Stimulated activated CD8-positive, alpha-beta memory T cell treated with anti-CD3 and anti-CD28 coated beads, Interleukin-12 subunit alpha, Interleukin-12 subunit beta, amount 100 ng/mL, for 24 hours (primary cell): ENCODE measurements at regions not wholly inside any gene's neighbourhood (a gene's known extent, or its start where the extent isn't known, plus 50 kb on each side); places are given as distances from the start of the nearest gene placed in this dataset.
"Not testable (repeated sequence)": the region's sequence is repeated elsewhere in the genome, so short reads cannot be mapped to it uniquely, and the experiment has no call there.

Experiments
- DNase-seq: peaks from one replicate; pipeline ENCODE4 v3.0.0-alpha.2; 2020; ENCODE audit errors: extremely low read depth

- no peak for DNase-seq
These were observed 131.0 kb downstream of the SMIM20 start for GRCh38 chr4:26044983-26045382.

GRCh38 chr4:26047795-26048194, 133.8 kb downstream of the SMIM20 start:
- DNase-seq: no peak

DNA sequence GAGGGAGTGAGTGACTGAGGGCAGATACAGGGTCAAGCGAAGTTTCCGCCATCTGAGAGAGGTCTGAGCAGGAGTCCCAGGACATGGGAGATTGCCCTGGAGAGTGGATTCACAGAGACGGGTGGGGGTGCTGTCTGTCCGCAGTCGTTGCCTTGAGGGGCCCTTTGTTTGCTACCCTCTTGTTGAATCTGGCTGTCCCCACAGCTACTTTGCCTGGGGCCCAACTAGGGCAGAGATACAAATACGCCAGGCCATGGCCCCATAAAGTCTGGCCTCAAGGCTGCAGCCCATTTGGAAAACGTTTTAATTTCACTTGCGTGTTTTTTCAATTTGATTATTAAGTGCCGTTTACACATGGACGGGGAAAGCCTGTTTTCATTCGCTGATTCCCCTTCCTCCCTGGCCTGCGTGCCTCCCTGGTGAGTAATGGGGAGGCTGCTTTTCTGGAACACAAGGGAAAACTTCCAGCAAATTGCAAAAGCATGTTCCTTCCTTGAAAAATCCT, 134.4 kb downstream of the SMIM20 start:
- no peak for DNase-seq

GRCh38 chr4:26048950-26049349, 134.9 kb downstream of the SMIM20 start:
- DNase-seq: no peak

GRCh38 chr4:26049447-26049846, 135.4 kb downstream of the SMIM20 start:
- no peak for DNase-seq

DNA sequence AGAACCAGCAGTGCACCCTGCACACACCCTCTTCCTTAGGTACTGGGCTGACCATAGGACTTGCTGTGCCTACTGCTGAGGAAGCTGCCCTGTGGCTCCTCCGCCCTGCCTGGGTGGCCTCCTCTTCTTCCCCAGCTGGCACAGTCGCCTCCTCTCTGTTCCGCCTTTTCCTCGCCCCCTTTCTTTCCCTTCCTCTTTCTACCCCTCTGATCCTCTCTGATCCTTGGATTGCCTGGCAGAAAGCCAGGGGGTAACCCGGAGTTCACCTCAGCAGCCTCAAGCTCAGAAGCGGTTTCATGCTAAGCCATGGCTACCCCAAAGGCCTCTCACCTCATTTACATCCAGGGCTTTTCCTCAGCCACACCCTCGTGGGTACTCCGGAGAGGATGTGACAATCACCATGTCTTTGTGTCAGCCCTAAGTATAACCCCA, 136.2 kb downstream of the SMIM20 start:
- DNase-seq: no peak

- DNase-seq: no peak
These were observed 136.7 kb downstream of the SMIM20 start for GRCh38 chr4:26050671-26051070.

DNA sequence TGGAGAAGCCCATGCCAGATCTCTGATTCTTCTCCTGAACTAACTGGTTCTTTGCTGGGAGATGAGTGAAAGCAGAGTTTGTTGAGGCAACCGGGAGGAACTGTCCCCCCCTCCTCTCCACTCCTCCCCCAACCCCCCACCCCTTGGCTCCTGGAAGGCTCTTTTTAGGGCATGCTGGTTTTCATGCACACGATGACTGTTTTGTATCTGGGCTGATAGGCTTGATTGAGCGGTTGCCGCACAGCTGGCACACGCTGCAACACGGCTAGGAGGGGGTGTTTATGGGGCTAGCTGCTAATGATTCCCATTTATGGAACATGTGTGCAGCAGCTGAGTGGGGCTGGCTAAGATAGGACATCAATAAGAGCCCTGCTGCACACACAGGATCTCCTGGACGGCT, 137.2 kb downstream of the SMIM20 start:
- DNase-seq: no peak

GRCh38 chr4:26052663-26053541, 138.9 kb downstream of the SMIM20 start:
- no peak for DNase-seq

DNA sequence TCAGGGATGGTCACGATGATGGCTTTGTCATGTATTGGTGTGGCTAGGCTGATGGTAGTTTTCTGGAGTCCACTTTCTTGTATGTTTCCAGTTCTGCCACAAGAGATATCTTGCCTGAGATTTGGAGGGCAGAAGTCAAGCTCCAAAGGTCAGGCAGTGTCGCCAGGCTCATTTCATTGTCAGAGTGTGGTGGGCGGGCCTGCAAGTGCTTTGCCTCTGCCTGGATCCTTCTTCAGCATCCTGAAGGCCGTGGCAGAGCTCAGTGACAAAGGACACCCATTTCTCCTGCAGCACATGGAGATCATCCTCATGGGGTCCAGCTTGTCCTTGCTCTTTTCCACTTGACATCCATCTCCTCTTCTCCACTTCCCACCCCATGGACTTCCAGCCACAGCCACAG, 139.7 kb downstream of the SMIM20 start:
- no peak for DNase-seq

GRCh38 chr4:26055855-26056254, 141.8 kb downstream of the SMIM20 start:
- no peak for DNase-seq

DNA sequence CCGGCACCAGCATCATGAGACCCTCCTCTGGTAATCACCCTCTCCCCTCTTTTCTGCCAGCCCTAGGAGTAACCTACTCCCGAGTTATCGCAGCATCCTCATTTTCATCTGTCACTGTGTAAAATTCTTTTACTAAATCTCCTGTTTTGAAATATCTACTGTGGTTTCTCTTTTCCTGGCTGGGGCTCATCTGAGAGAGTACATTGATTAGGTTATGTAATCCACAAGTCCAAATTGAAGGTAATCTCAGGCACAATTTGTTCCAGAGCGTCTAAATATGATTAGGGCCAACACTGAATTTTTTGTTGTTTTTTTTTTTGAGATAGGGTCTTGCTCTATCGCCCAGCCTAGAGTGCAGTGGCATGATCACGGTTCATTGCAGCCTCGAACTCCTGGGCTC, 142.4 kb downstream of the SMIM20 start:
- no peak for DNase-seq

DNA sequence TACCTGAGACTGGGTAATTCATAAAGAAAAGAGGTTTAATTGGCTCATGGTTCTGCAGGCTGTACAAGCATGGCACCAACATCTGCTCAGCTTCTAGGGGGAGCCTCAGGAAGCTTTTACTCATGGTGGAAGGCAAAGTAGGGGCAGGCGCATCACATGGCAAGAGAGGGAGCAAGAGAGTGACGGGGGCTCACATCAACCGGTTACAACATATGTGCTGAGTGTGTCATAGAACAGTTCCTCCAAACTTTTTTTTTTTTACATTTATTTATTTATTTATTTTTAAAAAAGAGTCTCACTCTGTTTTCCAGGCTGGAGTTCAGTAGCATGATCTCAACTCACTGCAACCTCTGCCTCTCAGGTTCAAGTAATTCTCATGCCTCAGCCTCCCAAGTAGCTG, 143.8 kb downstream of the SMIM20 start:
- DNase-seq: not testable (repeated sequence)

GRCh38 chr4:26058537-26058936, 144.5 kb downstream of the SMIM20 start:
- no peak for DNase-seq

DNA sequence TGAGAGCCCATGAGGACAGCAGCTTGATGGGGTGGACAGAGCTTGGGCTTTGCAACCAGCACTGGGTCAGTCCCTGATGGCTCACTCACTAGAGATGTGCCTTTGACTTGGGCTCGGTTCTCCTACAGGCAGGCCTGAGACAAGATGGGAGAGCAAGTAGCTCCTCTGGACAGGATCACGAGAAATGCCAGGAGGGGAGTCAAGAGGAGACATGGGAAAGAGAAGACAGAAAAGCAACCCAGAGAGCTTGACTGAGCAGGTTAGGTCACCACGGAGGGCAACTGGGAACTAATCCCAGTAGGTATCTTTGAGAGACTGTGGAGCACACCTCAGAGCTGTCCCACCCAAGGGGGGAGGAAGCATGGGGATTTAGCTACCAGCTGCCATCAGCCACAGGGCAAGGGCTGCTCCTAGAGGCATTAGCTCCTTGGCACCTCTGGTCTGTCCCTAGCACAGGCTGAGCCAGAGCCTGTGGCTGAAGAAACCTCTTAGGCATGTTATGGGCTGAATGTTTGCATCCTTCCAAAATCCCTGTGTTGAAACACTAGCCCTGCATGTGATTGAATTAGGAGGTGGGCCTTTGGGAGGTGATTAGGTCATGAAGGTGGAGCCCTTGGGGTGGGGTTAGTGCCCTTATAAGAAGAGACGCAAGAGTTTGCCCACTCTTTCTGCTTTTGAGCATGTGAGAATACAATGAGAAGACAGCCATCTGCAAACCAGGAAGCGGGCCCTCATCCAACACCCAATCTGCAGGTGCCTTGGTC, 145.6 kb downstream of the SMIM20 start:
- DNase-seq: no peak

- DNase-seq: no peak
These were observed 146.3 kb downstream of the SMIM20 start for GRCh38 chr4:26060286-26060685.

DNA sequence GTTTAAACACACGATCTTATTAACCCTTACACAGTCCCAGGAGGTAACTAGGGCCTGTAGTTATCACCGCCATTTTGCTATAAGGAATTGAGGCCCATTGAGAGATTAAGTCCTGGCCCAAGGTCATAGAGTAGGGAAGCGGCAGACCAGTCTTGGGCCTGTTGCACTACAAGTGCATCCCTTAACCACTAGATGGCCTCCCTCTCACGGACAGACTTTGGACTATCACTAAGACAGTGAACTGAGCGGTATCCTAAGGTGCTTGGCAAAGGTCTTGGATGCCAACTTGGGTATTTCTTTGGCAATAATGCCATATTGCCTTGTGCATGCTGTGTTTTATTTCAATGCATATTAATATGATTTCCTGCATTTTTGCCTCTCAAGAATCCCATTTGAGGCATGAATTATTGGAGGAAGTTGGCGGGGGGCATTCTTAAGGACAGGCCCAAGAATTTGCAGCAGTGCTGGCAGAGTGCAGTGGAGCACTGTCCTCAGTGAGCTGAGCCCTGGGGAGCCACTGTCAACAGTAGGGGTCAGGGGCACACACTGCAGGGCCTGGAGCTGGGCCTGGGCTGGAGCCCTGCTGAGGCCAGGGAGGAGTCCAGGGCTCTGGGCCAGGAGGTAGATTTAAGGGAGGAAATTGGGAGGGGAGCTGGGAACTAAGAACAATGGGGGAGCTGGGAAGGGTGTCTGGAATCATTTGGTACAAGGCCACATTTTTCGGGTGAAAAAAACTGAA, 147.4 kb downstream of the SMIM20 start:
- no peak for DNase-seq

DNA sequence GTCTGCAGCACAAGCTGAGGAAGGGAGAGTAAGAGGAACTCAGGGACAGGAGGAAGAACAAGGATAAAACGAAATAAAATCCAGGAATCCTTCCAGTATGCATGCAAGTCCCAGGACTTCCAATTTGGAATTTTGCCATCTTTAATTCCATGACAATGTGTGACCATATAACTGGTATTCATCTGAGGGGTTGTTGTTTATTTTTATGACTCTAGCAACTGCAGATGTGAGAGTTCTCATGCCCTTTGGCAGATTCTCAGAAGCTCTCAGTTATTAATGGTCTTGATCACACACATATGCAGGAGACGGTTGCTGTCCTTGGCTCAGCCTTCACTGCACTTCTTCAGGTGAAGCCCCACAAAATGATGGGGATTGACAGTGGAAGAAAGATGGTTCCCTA, 148.2 kb downstream of the SMIM20 start:
- no peak for DNase-seq

GRCh38 chr4:26064009-26064408, 150.0 kb downstream of the SMIM20 start:
- not testable (repeated sequence) for DNase-seq

DNA sequence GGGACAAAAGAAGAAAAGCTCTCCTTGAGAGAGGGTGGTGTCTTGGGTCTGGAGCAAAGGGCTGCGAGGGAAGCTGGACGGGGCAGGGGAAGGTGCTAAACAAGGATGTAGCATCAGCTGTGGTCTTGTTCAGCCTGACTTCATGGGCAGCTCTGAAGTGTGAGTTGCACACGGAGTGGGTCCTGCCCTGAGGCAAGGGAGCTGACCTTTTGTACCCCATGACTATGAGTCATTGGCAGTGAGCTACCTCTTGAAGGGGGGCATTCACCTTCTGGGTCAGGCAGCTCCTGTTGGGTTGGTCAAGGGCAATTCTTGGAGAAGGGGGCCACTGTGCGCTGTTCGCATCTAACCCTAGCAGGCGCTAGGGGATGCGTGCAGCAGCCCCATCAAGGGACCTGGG, 151.8 kb downstream of the SMIM20 start:
- no peak for DNase-seq

DNA sequence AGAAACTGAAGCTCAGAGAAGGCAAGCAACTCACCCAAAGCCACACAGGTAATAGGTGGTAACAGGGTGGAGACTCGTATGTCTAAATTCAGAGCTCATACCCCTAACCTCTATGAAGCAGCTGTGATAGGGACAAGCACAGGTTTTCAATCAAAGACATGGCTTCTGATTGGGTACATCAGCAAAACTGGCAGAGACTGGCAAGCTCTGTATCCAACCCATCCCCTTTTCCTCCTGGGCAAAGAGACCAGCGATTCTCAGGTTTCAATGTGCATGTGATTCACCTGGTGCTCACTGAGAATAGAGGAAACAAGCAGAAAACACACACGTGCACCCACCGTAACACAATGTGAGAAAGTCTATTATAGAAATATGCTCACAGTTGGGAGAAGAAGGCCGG, 153.0 kb downstream of the SMIM20 start:
- DNase-seq: no peak

- DNase-seq: no peak
These were observed 155.2 kb downstream of the SMIM20 start for GRCh38 chr4:26069218-26069617.
